Hepatocyte (in vitro differentiated cells): ENCODE measurements at regions not wholly inside any gene's neighbourhood (a gene's known extent, or its start where the extent isn't known, plus 50 kb on each side); places are given as distances from the start of the nearest gene placed in this dataset.
"Not testable (repeated sequence)": the region's sequence is repeated elsewhere in the genome, so short reads cannot be mapped to it uniquely, and the experiment has no call there.

ENCODE experiments used
- DNase-seq: peaks from one replicate; pipeline ENCODE4 v3.0.0-alpha.2; 2016; ENCODE audit warnings: low spot score
- H2AFZ ChIP-seq: fragments of 200-600 bp; sonication (generic); 2 replicates; pipeline ENCODE4 v1.6.0; 2016; ENCODE audit warnings: antibody characterized with exemption, mild to moderate bottlenecking
- H3K27ac ChIP-seq: fragments of 200-600 bp; sonication (generic); 2 replicates; pipeline ENCODE4 v1.5.1; 2016; ENCODE audit warnings: mild to moderate bottlenecking
- H3K27me3 ChIP-seq: fragments of 200-600 bp; sonication (generic); 2 replicates; pipeline ENCODE4 v1.6.1; 2016
- H3K36me3 ChIP-seq: fragments of 200-600 bp; sonication (generic); replicated peaks from 2 replicates; pipeline ENCODE4 v1.5.1; 2016; ENCODE audit warnings: low read depth; ENCODE audit not compliant: insufficient read depth
- H3K4me1 ChIP-seq: fragments of 200-600 bp; sonication (generic); 2 replicates; pipeline ENCODE4 v1.5.1; 2016; ENCODE audit warnings: mild to moderate bottlenecking, moderate library complexity; ENCODE audit not compliant: insufficient read depth
- H3K4me2 ChIP-seq: fragments of 200-600 bp; sonication (generic); 2 replicates; pipeline ENCODE4 v1.6.0; 2016
- H3K4me3 ChIP-seq: fragments of 200-600 bp; sonication (generic); 2 replicates; pipeline ENCODE4 v1.5.1; 2016; ENCODE audit warnings: mild to moderate bottlenecking
- H3K79me2 ChIP-seq: fragments of 200-600 bp; sonication (generic); 2 replicates; pipeline ENCODE4 v1.6.0; 2017; ENCODE audit warnings: mild to moderate bottlenecking
- H3K9me2 ChIP-seq: fragments of 200-600 bp; sonication (generic); replicated peaks from 2 replicates; pipeline ENCODE4 v1.6.0; 2017; ENCODE audit warnings: mild to moderate bottlenecking; ENCODE audit not compliant: insufficient read depth
- H3K9me3 ChIP-seq: fragments of 200-600 bp; sonication (generic); 2 replicates; pipeline ENCODE4 v1.5.1; 2016; ENCODE audit warnings: low read depth, mild to moderate bottlenecking
- H4K20me1 ChIP-seq: fragments of 200-600 bp; sonication (generic); 2 replicates; pipeline ENCODE4 v1.6.0; 2016; ENCODE audit warnings: mild to moderate bottlenecking; ENCODE audit not compliant: insufficient read depth, poor library complexity, severe bottlenecking
- CTCF ChIP-seq: fragments of 200-600 bp; sonication (generic); IDR thresholded peaks from 2 replicates; pipeline ENCODE4 v1.5.1; 2016; ENCODE audit warnings: antibody characterized with exemption, mild to moderate bottlenecking; ENCODE audit not compliant: poor library complexity
- EZH2 ChIP-seq: fragments of 200-600 bp; sonication (generic); IDR thresholded peaks from 2 replicates; pipeline ENCODE4 v1.6.1; 2016; ENCODE audit warnings: antibody characterized with exemption, mild to moderate bottlenecking, borderline replicate concordance
- EZH2phosphoT487 ChIP-seq: fragments of 200-600 bp; sonication (generic); IDR thresholded peaks from one replicate; pipeline ENCODE4 v1.6.1; 2018; ENCODE audit warnings: antibody characterized with exemption, mild to moderate bottlenecking, low read depth, moderate library complexity; ENCODE audit not compliant: unreplicated experiment, severe bottlenecking
- WGBS: methylation state at CpG from one replicate; pipeline ENCODE4 v1.1.6; 2016; ENCODE audit warnings: low lambda C conversion rate; ENCODE audit errors: missing lambda C conversion rate; 5-methylcytosine and 5-hydroxymethylcytosine counted together

DNA sequence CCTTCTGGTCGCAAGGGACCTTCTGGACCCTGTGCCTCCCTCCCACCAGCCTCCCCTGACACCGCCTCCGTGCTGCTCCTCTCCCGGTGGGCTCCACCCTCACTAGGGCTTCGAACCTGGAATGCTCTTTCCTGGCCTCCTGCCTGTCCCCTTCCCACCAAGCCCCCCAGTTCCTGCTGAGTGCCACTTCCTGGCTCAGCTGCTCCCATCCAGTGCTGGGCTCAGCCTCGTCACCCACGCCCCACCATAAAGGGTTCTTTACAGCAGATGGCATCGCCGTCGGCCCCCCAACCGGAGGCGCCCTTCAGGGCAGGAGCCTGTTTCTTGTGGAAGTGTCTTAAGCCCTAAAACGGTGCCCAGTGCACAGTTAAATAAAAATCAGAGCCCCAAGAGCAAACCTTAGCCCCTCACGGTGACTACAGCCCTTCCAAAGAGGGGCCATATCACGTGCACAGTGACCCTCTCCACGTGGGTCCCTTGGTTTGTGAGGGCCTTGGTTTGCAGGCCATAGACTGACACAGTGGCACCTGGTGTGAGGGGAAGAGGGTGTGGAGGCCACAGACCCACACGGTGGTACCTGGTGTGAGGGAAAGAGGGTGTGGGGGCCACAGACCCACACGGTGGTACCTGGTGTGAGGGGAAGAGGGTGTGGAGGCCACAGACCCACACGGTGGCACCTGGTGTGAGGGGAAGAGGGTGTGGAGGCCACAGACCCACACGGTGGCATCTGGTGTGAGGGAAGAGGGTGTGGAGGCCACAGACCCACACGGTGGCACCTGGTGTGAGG lies 111.4 kb downstream of the METRNL start:
- Histone ChIP-seq H3K27ac (peak overlapping the region; percentile 83), H3K9me3 (no peaks in the 10 kb centered on the region), H3K4me2 (no peak overlapping the region), H3K4me3 (no peak overlapping the region), H3K79me2 (no peaks in the 10 kb centered on the region), H3K36me3 (no peaks in the 10 kb centered on the region), H3K9me2 (no peaks in the 10 kb centered on the region), H4K20me1 (no peaks in the 10 kb centered on the region), H2AFZ (no peak overlapping the region), H3K27me3 (no peaks in the 10 kb centered on the region), H3K4me1 (peaks cover 21% of the 10 kb centered on the region)
- DNase-seq, result no peak
- TF ChIP-seq CTCF (no peak), EZH2 (no peak), EZH2phosphoT487 (no peak)
- 91% methylated on average over 19 of the region's 21 CpGs for WGBS

DNA sequence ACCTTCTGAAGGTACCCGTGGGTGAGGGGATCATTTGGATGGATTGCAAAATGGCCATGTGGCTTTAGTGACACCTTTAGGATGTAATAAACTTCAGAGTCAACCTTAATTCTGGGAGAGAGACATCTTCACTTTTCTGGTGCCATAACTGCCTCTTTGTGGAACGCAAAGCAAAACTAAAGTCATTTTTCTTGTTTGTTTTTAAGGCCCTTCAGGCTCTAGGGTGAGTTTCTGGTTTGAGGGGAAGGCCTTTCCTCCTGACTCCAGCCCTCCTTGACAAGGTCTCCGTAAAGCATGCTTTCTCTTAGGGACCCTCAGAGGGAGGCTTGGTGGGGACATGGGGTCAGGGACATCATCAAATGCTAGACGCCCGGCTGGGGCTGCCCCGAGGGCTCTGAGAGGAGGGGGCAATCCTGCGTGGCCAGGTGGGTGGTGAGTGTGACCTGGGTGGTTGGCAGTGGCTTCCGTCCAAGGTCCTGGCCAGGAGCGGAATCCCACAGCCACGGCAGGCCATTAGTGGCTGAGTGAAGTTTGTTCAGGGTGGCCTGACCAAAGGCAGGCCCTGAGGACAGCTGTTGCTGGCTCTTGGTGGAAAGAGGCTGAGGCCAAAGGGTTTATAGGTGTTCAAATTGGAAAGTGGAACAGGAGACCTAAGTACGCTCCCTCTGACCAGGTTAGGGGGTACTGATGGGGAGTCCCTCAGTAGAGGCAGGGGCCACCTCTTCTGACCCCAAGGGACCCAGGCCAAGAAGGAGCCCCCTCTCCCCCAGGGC lies 112.2 kb downstream of the METRNL start:
- no peaks in the 10 kb centered on the region for H3K79me2 ChIP-seq
- H3K9me3 ChIP-seq, result no peaks in the 10 kb centered on the region
- TF ChIP-seq EZH2 (no peak), CTCF (no peak), EZH2phosphoT487 (no peak)
- no peaks in the 10 kb centered on the region for H3K27me3 ChIP-seq
- no peak overlapping the region for H2AFZ ChIP-seq
- no peaks in the 10 kb centered on the region for H3K36me3 ChIP-seq
- no peak for DNase-seq
- no peak overlapping the region for H3K4me3 ChIP-seq
- H3K27ac ChIP-seq, result no peak overlapping the region
- peaks cover 21% of the 10 kb centered on the region for H3K4me1 ChIP-seq
- no peak overlapping the region for H3K4me2 ChIP-seq
- no peaks in the 10 kb centered on the region for H3K9me2 ChIP-seq
- no peaks in the 10 kb centered on the region for H4K20me1 ChIP-seq
- WGBS, result 93% methylated on average over 11 of the region's 11 CpGs

DNA sequence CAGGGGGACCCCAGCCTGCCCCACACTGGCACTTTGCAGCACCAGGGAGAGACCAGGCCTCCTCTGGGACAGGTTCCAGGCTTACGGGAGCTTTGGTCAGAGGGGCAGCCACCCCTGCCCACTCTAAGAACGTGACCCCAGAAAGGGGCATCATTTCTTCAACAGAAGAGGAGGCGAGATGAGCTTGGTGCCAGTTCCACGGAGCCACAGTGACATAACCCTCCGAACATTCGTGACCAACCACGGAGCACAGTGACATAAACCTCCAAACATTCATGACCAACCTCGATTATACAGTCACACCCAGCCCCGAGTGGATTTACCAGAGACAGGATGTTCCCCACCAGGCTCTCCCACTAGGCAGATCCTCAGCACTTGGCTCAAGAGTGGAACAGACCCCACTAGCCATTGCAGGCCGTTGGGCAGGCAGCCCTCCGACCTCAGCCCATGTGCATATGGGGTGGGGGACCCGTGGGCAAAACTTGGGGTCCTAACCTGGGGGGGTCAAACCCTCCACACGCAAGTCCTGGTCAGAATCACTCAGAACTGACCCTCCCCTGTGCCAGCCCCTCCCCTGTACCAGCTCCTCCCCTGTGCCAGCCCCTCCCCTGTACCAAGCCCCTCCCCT lies 112.9 kb downstream of the METRNL start:
- no peak overlapping the region for H3K4me2 ChIP-seq
- no peaks in the 10 kb centered on the region for H3K27me3 ChIP-seq
- no peak for DNase-seq
- no peaks in the 10 kb centered on the region for H3K9me2 ChIP-seq
- H3K79me2 ChIP-seq, result no peaks in the 10 kb centered on the region
- H3K27ac ChIP-seq, result no peak overlapping the region
- 82% methylated on average over 9 of the region's 13 CpGs for WGBS
- no peak overlapping the region for H2AFZ ChIP-seq
- no peak overlapping the region for H3K4me3 ChIP-seq
- peaks cover 21% of the 10 kb centered on the region for H3K4me1 ChIP-seq
- TF ChIP-seq EZH2, result no peak
- H3K36me3 ChIP-seq, result no peaks in the 10 kb centered on the region
- H4K20me1 ChIP-seq, result no peaks in the 10 kb centered on the region
- H3K9me3 ChIP-seq, result no peaks in the 10 kb centered on the region

GRCh38 chr17:83192789-83193335 lies 113.5 kb downstream of the METRNL start:
- H2AFZ ChIP-seq, H3K36me3 ChIP-seq, H3K79me2 ChIP-seq, H3K27ac ChIP-seq, H3K4me2 ChIP-seq, H3K27me3 ChIP-seq, H3K9me3 ChIP-seq, H4K20me1 ChIP-seq, DNase-seq, H3K9me2 ChIP-seq, H3K4me3 ChIP-seq: not testable (repeated sequence)
- peaks cover 21% of the 10 kb centered on the region for H3K4me1 ChIP-seq
- no CpG with 5 or more reads among the region's 2 CpGs for WGBS
